ENCODE measurements at regions not wholly inside any gene's neighbourhood (a gene's known extent, or its start where the extent isn't known, plus 50 kb on each side); places are given as distances from the start of the nearest gene placed in this dataset.
"Not testable (repeated sequence)": the region's sequence is repeated elsewhere in the genome, so short reads cannot be mapped to it uniquely, and the experiment has no call there.

DNA sequence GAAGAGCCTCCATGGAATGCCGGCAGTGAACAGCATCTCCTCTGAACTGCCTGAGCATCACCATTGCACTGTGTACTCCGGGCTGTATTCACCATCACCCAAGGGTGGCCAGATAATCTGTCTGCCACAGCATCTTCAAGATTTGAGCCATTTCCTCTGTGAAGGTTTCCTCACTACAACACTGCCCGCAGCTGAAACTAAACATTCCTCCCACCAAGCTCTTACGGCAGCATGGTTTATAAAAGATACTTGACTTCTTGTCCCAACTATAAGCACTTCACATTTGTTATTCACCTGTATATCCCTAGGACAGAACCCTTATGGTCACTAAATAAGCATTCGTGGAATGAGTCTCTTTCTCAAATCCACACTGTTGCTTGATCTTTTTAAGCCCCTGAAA lies 125.9 kb downstream of the SST start:
- intact Hi-C loops (cut with micrococcal nuclease): no loop called here

DNA sequence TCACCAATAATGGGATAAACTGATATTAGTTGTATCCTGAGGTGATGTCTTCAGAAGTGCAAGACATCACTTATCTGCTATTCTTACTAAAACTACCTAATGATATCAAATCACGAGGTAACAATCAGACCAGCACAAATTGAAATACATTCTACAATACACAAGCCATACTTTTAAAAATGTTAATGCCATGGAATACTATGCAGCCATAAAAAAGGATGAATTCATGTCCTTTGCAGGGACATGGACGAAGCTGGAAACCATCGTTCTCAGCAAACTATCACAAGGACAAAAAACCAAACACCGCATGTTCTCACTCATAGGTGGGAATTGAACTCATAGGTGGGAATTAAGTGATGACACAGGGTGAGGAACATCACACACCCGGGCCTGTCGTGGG lies 129.3 kb downstream of the SST start:
- intact Hi-C loops (cut with micrococcal nuclease): no loop called here

DNA sequence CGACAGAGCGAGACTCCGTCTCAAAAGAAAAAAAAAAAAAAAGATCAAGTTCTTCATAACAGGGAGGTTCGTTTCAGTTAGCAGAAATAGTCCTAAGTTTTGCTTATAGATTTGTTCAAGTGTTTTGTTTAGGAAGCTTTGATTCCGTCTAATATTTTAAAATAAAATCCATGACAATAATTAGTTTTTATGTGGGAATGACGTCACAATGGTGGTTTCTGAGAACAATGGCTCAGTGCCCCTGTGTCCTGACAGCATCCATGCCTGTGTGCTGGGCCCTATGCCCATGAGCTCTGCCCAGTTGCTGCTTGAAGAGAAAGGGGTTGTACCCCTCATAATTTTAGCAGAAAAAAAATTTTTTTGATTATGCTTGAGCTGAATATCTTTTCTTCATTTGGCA lies 134.0 kb downstream of the SST start:
- intact Hi-C loops (cut with micrococcal nuclease): no loop called here

DNA sequence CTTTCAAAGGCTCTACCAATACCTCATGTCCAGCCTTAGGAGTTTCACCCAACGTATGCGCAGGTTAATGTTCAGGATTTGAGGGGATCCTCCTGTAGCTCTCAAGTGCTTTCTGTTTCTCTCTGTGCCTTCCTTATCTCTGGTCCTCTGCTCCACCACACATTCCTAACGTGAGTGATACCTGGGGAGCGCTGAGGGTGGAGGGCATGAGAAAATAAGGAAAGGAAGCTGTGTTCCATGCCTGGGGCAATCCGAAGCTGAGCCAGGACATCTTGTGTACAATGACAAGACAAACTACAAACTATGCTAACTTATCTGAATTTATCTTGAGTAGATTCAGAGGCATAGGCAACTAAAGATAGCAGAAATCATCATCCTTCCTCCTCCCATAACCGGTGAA lies 136.4 kb downstream of the SST start:
- intact Hi-C loops (cut with micrococcal nuclease): no loop called here

DNA sequence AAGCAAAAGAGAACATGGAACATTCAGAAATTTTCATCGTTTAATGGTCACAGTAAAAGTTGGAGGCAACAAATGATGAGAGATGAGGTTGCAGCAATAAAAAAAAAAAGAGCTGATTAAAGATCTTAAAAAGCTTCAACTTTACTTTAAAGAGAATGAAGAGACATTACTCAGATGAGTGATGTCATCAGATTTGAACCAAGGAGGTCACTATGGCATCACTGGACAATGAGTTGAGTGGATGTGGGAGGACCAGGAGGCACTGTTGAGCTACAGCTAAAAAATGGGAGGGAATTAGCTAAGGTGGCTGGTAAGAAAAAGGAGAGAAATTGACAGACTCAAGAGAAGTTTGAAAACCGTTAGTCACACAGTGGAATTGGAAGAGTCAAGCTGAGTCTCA lies 138.4 kb downstream of the SST start:
- intact Hi-C loops (cut with micrococcal nuclease): no loop called here

DNA sequence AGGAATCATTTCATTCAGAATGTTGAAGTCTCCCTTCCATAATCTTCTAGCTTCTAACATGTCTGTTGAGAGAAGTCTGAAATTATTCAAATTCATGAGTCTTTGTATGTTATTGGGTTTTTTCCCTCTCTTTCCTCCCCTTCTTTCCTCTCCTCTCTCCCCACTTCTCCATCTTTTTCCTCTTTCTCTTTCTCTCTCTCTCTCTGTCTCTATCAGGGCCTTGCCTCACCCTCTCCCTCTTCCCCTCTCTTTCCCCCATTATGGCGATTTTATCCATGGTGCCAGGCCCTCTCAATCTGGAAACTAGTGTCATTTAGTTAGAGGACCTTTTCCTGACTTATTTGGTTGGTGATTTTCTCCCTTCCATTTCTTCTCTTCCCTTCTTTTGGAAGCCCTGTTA lies 147.3 kb downstream of the SST start:
- intact Hi-C loops (cut with micrococcal nuclease): no loop called here

DNA sequence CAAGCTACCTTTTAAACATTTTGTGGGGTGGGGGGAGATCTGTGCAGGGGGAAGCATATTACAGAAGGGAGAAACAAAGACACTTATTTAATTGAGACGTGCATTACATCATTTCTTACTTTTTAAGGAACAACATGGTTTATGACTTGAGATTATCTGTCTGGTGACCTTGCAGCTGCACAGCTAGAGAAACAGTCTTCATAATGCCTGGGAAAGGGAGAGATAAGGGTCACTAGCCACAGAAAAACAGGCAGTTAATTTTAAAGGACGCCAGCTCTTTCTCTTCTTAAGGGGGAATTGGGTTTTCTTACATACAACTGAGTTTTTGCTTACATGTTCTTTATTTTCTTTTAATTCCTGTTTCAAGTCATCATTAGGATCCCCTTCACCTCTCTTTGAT lies 147.9 kb downstream of the SST start:
- intact Hi-C loops (cut with micrococcal nuclease): no loop called here

DNA sequence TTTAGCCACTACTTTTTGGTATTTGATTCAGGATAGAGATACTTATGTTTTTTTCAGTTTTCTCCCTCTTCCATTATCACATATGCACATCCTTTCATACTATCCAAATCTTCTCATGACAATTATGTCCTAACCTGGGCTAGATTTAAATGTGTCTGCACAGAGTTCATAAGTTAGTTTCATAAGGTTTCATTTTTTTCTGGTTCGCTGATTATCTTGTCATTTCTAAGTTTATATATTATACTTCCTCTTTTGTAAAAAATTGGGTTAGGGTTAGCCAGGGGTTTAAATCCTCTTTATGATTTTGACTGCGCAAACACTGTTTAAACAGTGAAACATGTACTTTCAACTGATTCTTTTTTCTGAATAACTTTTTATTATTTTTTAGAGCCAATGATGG lies 148.6 kb downstream of the SST start:
- intact Hi-C loops (cut with micrococcal nuclease): no loop called here

DNA sequence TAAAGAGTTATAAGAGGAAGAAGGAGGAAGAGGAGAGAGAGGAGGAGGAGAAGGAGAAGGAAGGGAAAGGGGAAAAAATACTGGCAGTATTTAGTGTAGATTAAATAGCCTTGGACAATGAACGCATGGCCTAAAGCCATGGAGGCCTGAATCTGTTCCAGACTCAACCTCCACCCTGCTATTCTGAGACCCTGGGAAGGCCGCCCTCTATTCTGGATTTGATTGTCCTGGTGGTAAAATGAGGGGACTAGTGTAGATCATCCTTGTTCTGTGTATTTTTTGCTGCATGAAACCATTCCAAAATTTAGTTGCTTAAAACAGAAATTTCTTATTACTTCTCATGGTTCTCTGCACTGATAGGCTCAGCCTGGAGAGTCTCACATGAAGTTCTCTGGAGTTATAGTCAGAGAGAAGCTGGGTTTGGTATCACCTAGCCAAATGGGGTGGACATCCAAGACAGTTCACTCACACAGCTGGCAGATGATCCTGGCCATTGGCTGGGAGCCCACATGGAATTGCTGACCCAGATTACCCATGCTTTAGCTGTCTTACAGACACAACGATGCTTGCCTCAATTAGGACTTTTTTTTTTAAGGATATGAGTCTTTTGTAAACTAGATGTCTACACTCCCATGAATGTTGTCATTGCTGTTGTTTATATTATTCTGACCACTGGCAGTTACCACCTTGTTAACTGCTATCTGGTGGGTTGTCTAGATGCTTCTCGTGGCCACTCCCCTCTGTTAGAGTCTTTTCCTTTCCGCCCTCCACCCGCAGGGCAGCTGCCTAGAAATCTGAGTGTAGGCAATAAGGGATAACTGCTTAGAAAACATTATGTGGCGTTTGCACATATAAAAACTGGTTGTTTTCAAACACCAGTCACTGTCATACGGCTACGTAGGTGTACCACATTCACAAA lies 149.9 kb downstream of the SST start:
- intact Hi-C loops (cut with micrococcal nuclease): no loop called here

DNA sequence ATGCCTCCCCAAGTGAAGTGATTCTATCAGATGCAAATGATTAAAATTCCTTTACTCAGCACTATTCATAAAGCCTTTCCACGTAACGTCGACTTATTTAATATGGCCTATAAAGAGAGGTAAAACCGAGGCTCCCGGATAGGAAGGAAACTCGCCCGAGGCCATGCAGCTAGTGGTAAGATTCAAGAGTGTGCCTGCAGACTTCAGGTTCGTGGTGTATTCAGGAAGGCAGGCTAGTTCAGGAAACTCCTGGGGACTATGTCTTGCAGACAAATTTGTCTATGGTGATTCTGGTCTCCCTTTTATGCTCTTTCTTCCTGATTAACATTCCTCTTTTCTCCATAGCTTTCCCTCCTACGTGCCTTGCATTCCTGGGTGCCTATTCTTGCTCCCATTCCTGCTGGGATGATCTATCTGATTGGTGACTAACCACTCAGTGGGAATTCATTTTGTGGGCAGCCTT lies 150.7 kb downstream of the SST start:
- intact Hi-C loops (cut with micrococcal nuclease): no loop called here

DNA sequence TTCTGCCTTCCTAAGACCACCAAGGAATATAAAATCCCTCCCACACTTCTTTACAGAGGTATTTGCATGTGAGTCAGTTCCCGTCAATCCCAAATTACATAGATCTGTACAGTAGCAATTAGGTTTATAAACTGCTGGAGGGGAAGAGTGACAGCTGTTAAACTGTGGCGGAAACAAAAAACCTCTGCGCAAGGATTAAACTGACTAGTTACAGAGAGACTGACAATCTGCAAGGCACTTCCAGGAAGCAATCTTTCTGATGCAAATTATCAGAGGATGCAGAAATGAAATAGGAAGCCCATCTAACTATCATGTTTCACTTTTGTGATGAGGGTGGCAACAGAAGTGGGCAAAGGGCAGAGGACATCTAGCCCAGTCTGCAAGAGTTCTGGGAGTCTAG lies 150.4 kb downstream of the RTP4 start:
- intact Hi-C loops (cut with micrococcal nuclease): no loop called here

DNA sequence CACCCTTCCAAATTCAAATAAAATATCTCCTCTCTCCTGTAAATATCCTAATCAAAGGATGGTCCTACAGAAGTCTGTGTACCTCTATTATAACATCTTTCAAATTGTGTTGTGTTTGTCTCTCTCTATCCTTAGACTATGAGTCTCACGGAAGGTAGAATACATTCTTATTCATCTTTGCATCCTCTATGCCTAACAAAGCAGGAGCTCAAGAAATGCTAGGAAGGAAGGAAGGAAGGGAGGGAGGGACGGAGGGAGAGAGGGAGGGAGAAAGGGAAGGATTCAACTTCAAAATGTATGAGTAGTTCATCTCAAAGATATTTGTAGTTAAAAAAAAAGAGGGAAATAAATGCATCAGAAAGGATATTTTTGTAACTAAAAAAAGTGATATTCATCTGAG lies 150.0 kb downstream of the RTP4 start:
- intact Hi-C loops (cut with micrococcal nuclease): no loop called here

DNA sequence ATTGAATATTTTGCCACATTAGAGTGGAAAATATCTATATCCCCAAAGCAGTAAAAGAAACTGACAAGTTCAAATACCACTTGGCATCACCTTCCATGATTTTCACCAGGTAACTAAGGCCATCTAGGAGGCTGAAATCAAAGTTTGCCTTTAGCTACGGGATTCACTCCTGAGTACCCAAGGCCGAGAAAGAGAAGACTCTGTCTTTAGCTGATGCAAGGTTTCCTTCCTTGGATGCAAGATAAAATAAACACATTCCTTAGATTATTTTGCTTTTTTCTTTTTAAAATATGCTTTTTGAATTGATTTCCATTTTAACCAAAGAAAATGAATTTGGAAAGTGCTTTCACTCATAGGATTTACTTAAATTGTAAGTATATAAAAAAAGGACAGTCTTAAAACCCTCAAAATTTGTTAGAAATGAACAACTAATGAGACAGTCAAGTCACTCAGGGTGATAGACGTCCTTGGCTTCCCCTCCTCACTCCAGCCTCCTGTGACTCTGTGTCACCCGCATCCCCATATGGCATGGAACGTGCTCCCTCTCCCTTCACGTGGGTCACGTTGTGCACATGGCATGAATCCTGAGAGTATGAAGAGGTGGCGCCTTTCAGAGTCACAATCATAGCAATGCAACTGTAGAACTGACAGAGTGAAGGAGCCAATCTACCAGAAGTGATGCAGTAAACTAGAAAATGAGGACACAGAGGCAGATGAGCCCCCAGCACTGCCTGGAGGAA lies 148.4 kb downstream of the RTP4 start:
- intact Hi-C loops (cut with micrococcal nuclease): no loop called here

DNA sequence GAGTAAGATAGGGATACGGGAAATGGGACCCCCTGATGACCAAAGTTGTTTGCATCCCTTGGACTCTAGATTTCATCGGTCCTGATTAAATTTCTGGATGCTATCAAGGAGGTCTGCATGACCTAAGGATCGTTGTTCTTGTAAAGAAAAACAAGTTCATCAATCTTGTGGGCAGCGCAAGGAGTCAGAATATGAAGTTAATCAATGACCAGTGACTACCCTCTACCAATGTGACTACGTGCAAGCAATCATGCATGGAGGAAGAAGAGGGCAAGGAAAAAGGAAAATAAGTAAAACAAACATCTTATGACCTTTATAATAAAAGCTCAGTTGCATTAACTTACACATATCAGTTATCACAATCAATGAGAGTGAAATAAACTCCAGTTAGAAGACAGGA lies 139.7 kb downstream of the RTP4 start:
- intact Hi-C loops (cut with micrococcal nuclease): no loop called here

DNA sequence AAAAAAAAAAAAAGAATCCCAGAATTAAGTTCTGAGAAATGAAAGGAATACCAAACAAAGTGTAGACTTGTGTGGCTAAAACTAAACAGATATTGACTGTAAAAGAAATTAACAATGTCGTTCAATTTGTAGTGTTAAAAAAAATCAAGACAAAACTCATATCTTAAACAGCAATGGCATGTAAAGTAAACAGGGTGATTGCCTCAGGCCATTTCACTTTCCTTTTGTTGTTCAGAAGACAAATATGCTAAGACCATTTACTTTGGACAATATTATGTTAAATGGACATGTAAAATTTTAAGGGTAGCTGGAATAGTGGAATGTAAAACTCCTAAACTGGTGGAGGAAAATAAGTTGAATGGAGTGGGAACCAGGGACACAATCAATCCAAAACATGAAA lies 139.1 kb downstream of the RTP4 start:
- intact Hi-C loops (cut with micrococcal nuclease): no loop called here

DNA sequence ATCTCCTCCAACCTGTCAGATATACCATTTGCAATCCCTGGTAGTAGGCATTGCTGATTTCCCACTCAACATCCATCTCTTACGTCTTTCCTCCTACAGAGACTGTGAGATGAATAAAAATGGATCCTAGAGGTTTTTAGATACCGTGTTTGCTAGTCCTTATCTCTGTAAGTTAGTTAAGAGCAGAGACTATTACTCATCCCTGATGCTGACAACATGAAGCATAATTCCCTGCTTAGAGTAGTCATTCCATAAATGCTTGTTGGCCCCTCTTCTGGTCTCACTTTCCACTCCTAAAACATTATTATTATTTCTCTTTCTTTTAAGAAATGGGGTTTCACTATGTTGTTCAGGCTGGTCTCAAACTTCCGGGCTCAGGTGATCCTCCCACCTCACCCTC lies 136.2 kb downstream of the RTP4 start:
- intact Hi-C loops (cut with micrococcal nuclease): no loop called here

DNA sequence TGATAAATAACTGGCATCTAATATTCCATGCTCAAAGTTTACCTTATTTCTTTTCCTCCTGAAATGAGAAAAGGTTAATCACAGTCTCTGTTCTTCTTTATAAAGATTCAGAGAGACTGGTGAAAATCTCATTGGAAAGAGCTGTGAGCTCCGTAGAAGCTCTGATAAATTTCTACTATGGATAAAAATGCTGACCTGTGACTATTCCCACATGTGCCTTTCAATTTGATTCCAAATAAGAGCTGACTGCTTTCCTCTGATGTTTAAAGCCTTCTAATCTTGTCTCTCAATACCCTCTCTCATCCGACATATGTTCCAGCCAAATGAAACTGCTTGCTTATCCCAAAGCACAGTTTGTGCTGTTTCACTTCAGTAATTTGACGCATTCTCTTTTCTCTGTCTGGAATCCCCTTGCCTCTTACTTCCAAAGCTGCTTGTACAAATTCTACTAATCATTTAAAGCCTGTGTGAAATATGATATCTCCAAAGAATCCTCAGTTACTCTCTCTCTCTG lies 130.1 kb downstream of the RTP4 start:
- intact Hi-C loops (cut with micrococcal nuclease): no loop called here

DNA sequence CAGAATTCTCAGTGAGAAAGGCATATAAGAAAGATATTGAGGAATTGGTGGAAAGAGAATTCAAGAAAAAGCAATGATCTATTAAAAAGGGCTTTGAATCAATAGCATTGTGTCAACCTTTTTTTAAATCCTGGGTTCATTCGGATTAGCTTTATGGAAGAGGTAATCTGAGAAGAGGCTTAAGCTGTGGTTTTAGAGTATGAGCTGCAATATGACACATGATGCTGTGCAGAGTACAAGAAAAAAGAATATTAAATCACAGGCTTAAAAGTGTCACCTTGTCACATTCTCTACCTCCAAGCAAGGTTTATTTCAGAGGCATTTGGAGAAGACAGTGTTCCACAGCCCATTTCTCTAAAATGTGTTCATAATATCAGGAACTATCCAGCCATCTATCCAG lies 128.9 kb downstream of the RTP4 start:
- intact Hi-C loops (cut with micrococcal nuclease): no loop called here

DNA sequence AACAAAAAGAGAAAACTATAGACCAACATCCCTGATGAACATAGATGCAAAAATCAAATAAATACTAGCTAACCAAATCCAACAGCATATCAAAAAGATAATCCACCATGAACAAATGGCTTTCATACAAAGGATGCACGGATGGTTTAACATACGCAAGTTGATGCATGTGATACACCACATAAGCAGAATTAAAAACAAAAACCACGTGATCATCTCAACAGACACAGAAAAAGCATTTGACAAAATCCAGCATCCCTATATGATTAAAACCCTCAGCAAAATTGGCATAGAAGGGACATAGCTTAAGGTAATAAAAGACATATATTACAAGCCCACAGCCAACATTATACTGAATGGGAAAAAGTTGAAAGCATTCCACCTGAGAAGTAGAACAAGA lies 125.9 kb downstream of the RTP4 start:
- intact Hi-C loops (cut with micrococcal nuclease): not testable (repeated sequence)

DNA sequence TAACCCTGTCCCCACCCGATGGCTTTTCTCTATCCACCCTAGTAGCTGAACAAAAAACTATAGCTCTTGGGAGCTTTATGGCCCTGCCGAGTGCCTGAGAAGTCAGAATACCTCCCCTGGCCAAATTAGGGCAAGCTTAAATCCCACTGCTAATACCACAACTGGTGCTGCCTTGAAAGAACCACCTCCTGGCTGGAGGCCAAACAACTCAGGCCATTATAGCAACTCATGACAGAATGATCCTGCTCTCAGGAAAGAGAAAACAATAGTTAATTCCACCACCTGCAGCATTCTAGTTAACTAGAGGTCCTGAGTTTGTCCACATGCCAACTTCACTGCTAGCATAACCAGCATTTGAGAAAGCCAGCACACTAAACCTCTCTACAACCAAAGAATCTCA lies 123.2 kb downstream of the RTP4 start:
- intact Hi-C loops (cut with micrococcal nuclease): no loop called here

DNA sequence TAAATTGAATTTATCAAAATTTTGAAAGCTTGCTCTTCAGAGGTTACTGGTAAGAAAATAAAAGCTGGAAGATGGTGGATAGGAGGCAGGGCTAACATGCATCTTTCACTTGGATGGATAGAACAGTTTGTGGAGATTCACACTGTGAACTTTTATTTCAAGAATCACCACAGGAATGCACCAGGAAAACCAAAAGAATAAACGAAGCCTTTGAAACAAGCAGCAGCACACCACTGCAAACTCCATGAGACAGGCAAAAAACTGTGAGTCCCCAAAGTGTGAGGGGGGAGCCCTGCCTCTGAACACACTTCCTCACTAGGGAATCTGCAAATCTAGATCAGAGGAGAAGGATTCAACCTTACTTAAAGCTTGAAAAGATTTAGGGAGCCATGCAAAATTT lies 122.2 kb downstream of the RTP4 start:
- intact Hi-C loops (cut with micrococcal nuclease): no loop called here

DNA sequence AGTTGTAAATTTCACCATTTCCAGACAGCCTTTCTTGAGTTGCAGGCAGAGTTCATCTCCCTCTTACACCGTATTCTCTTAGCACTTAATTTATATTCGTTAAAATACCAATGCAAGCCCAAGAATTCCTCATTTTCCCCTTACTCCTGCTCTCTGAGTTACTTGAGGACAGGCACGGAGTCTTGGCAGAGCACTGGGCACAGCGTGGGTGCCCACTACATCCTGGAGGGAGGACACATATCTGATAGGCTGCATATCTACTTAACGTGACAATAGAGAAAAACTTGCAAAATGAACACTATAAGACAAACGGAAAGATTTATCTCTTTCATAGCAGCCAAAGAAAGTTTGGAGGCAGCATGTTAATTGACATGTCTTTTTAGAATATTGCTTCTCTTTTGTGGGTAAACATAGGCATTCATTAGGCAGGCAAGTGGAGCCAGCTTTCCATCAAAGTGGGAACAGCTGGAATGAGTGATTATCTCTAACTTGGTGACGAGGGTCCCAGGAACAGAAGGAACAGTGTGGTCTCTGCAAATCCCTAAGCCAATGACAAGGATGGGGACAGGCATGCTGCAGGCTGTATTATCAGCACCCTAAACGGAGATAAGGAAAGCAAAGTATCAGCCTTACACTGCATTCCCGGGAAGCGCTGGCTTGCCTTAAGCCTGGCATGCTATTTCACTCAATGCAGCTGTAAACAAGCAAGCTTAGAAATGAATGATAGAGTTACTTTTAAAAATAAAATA lies 116.5 kb downstream of the RTP4 start:
- intact Hi-C loops (cut with micrococcal nuclease): no loop called here

Data from T-helper 1 cell treated with Interleukin-12 subunit alpha and Interleukin-12 subunit beta and Interleukin-4 antibody, amounts not matched to agents 30 ng/mL and 1 ng/mL, for 36 hours (primary cell).